Stimulated activated CD8-positive, alpha-beta memory T cell treated with anti-CD3 and anti-CD28 coated beads, Interleukin-12 subunit alpha, Interleukin-12 subunit beta, amount 100 ng/mL, for 24 hours (primary cell): ENCODE measurements at regions not wholly inside any gene's neighbourhood (a gene's known extent, or its start where the extent isn't known, plus 50 kb on each side); places are given as distances from the start of the nearest gene placed in this dataset.
A peak's percentile ranks its signal among the peaks of the same experiment; 100 is the strongest.

ENCODE experiments used
- DNase-seq: peaks from one replicate; pipeline ENCODE4 v3.0.0-alpha.2; 2020; ENCODE audit errors: extremely low read depth

DNA sequence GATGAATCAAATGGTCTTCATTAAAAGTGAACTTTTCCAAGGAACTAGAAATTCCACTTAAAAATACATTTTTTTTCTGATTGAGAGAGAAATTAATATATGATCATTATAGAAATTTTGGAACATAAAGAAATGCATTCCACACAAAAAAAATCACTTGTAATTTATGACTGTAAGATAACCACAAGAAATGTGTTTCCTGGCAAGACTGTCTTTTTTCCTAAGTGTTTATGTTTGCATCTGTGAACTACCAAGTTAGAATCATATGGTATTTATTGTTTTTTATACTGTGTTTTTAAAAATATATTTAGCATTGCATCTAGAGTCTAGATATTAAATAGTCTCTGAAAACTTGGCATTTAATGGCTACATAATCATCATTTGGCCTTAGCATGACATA lies 726.8 kb downstream of the BCL11B start:
- no peak for DNase-seq

DNA sequence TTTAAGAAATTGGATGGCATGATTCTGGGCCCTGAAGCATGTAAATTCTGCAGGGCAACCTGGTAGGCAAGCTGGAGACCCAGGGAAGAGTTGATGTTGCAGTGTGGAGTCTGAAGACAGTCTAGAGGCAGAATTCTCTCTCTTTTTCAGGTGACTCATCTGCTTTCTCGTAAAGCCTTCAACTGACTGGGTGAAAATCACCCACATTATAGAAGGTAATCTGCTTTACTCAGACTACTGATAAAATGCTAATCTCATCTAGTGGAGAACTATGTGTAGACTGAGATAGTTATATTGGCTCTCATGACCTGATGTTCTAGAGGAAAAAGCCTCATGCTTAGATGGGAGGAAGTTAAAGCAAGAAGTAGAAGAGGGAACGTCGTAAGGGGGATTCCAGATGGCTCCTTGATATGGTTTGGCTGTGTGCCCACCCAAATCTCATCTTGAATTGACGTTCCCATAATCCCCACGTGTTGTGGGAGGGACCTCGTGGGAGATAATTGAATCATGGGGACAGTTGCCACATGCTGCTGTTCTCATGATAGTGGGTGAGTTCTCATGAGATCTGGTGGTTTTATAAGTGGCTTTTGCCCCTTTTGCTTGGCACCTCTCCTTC lies 723.8 kb downstream of the BCL11B start:
- peak; percentile 23 for DNase-seq

DNA sequence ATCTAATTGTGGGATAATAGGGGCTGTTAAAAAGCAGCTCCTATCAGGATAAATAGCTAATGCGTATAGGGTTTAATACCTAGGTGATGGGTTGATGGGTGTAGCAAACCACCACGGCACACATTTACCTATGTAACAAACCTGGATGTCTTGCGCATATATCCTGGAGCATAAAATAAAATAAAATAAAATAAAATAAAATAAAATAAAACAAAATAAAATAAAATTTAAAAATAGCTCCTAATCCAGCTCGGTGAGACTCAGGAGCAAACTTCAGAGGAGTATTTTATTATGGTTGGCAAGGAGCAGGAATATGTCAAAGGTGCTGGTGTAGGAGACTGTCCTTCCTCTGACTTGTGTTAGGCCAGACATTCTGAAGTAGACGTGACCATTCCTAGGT lies 721.0 kb downstream of the BCL11B start:
- DNase-seq = no peak

DNA sequence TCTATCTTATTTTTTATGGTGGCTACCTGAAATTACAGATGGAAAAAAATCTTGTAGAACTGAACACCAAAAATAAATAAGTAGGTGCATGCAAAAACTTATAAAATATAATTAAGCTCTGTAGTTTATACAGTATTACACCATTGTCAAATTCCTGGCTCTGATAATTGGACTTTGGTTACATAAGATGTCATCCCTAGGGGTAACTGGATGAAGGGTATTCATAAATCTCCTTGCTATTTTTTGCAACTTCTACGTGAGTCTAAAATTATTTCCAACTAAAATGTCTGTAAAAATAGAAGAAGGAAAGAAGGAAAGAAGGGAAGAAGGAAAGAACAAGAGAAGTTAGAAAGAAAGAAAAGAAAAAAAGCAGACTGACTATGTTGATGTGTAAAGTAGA lies 716.6 kb downstream of the BCL11B start:
- no peak for DNase-seq

DNA sequence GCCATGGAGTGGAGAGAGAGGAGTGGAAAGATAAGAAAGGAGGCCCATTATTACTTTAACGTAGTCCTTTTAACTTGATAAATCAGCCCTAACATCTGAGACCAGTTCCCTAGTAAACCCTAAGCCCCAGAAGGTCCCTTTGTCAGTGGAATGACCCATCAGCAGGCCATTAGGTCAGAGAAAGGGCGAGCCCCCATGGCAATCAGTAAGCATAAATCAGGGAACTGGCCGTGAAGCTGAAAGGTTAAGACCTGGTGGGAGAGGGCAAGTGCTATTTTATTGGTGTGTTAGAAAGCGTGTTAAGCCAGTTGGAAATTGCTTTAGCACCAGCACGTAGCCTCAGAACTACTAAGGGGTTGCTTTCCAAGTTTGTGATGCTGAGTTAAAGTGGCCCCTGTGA lies 708.0 kb downstream of the BCL11B start:
- DNase-seq = no peak

DNA sequence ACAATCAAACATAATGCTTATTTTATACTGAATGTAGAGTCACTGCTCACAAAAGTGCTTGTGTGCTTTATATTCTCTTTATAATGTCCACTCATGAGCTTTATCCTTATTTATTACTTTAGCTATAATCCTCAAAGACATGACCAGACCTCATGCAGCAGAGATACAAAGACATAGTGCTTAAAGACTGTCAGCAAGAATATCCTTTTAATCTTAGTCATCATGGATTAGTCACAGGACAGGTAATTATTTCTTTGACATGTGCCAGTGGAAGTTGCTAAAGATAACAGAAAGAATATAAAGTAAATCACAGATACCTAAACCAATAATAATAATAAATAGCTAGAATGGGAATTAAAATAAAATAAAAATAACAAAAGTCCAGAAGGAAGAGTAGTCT lies 707.5 kb downstream of the BCL11B start:
- DNase-seq = no peak

DNA sequence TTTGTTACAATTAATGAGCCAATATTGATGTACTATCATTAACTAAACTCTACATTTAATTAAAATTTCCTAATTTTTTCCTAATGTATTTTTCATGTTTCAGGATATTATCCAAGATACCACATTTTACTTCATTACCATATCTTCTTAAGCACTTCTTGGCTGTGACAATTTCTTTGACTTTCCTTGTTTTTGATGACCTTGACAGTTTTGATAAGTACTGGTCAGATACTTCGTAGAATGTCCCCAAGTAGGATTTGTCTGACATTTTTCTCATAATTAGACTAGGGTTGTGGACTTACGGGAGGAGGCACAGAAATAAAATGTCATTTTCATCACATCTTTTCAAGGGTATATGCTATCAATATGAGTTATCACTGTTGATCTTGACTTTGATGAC lies 700.9 kb downstream of the BCL11B start:
- DNase-seq = no peak

DNA sequence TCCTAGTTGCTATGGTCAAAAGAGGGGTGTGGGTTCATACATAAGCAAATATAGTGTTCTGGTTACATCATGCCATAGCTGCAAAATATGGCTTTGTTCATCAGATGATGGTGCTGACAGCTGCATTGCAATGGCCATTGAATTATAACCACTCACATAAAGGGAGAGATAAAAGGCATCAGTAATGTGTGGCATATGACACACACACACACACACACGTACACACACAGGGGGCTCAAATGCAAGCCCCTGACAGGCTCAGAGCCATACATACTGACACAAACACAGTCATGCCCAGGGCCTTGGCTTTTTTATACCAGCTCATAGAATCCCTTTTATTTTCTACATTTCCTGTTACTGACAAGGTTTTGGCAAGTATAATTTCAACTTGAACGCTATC lies 698.9 kb downstream of the BCL11B start:
- DNase-seq = no peak

DNA sequence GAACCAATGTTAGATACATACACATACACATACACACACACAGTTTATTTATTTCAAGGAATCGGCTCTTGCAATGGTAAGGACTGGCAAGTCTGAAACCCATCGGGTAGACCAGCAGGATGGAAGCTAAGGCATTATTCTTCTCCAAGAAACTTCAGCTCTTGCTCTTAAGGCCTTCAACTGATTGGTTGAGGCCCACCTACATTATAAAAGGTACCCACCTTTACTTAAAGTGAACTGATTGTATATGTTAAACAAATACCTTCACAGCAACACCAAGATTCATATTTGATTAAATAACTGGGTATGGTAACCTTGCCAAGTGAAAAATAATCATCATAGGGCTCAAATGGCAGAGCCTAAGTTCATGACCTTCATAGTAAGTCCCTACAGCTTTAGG lies 695.5 kb downstream of the BCL11B start:
- DNase-seq = no peak

DNA sequence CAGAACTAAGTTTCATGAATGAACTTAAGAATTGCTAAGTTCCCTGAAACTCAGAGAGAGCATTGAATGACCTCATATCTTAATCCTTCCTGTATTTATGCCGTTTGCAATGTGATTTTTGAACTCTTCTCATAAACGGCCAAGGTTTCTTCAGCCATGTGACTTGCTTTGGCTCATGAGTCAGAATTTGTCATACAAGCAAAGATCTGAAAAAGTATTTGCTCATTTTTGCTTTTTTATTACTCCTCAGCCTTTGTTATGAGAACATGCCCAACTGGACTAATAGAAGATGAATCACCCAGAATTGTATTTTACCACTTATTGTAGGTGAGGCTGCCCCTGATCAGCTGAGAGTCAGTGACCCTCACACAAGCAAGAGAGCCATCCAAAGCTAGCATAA lies 693.8 kb downstream of the BCL11B start:
- DNase-seq = no peak

DNA sequence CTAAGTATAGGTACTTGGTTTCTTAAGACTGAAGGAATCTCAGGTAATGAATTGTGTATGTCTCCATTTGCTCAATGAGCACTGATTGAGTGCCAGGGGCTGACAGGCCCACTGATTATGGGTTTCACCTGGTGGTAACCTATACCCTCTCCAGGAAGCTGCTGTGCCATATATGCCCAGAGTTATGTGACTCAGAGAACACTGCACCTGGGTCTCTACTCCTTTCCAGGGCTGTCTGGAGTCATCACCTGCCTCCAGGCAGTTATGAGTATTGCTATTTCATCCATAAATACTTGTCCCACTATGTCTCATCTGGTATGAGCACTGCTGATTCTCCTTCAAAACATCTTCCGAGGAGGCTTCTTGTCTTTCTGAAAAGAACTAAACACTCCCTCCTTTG lies 692.9 kb downstream of the BCL11B start:
- DNase-seq = no peak

DNA sequence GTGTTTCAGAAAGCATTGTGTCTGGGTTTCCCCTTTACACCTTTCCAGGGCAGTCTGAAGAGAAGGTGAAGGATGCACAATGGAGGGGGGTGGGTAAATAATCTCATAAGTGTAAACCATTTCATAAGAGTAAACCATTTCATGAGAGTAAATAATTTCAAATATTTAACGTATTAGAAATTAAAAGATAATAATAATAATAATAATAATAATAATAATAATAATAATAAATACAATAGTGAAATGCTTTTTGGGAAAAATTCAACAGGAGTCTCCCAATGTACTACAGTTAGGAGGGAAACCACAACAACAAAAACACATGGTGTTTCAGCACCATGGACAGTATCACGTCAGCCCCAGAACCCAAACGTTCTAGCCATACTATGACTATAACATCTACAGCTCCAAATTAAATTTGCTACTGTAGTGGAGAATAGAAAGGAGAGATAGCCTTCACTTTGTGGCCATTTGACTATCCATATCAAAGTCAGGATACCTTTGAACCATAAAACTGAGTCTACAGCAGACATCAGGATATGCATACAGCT lies 691.8 kb downstream of the BCL11B start:
- no peak for DNase-seq

DNA sequence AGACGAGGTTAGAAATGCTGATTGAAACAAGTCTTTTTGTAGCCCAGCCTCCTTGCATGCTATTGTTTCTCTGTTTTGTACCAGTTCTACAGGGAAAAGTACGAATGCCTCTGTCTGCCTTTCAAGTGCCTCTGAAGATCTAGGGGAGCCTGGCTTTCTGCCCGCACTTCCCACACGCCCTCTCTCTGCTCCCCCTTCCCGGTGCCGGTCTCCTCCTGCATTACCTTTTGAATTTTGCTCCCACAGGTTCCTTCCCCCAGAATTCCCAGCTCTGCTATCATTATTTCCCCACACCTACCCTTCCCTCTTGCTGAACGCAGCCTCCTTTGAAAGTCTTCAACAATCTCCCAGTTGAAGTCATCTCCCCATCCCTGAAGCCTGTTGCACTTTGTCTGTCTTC lies 689.7 kb downstream of the BCL11B start:
- no peak for DNase-seq

DNA sequence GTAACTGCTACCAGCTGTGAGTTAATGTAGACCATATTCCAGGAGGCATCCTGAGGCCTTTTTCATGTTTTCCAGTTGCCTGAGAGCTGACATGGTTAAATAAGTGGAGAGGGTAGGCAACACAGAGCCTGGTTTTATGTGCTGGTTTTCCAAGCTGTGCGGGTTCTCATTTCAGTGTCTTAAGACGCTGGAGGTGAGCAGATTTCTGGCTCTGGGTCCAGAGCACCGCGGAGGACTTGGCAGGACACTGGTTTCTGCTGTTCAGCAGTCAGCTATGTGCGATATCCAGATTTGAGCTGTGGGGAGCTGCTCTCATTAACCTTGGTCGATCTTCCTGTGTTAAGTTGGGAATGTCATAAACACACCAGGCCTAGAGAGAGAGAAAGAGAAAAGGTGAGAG lies 680.8 kb downstream of the BCL11B start:
- no peak for DNase-seq

DNA sequence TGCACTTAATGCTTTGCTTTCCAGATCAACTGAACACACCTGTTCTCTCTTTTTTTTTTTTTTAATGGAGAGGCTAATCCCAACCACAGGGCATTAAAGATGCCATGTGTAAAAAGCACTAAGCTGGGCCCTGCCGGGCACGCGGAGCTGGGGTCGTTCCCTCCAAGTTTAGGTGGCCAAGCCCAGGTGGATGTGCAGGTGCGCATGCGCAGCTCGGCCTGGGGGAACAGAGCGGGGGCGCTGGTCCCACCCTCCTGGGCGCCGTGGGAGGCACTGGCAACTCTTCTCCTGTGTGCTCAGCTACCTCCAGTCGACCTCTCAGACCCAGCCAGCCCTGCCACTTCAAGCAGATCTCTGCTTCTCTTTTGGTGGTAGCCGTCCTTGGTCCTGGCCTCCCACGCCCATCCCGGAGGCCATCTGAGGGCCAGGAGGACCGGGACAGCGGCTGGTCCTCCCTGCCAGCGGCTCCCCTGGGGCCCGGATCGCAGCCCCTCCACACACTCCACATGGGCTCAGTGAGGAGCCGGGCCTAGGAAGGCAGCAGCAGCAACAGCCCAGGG lies 679.3 kb downstream of the BCL11B start:
- DNase-seq = no peak

DNA sequence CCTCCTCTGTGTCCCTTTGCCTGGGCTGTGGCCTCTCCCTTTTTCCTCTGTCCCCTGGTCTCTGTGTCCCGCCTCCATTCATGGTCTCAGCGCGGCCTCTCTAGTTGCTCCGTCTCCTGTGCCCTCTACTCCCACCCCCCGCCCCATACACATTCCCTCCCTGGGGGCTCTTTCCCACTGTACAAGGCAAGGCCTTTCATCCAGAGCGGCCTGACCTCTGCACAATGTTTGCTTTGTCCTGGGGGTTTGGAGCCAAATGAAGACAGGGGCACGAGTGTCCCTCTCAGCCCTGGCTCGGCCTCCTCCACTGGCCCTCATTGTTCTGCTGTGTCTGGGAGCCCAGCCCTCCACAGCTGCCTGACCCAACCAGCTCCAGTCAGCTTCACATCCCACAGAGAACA lies 678.6 kb downstream of the BCL11B start:
- no peak for DNase-seq

DNA sequence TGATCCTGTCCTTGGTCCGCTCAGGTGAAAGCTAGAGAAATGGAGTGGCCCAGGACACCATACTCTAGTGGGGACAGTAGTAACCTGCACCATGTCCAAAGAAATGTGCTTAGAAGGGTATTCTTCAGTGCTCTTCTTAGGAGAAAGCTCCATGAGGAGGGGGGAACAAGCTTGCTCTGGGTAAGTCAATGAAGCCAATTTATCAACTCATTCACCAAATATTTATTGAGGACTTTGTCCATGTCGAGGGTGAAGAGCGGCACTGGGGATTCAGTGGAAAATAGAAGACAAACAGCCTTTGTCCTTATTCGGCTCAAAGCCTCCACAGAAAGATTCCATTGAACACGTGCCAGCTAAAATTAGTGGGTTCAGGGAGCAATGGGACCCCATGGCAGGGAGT lies 677.8 kb downstream of the BCL11B start:
- DNase-seq = no peak

DNA sequence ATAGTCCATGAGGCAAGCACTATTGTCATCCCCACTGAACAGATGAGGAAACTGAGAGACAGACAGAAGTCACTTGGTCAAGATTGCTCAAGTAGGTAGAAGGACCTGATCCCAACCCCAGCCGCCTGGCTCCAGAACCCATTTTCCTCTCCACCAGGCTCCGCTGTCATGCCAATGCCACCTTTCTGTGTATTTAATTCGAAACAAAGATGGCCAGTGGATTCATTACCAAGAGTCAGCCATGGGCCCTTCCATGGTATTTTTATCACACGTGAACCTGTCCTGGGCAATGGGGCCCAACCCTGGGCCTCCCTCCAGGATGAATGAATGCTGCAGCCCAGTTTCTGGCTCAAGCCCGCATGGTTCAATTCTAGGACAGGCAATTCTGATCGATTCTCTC lies 673.4 kb downstream of the BCL11B start:
- no peak for DNase-seq

DNA sequence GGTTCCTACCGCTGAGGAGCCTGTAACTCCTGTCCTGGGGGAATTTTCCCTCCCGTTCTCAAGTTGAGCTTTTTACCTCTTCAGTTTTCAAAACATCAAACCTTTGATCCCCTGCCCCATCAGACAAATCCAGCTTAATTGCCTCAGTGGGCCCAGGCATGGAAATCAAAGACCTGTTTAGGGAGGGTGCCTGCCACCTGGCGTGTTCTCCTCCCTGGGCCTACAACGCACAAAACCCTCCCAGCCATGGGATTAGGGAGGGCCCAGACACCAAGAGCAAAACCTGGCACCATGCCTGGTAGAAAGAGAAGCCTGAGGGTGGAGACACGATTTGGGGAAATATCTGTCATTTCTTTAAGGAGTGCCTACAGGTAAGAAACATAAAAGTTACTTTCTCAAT lies 672.9 kb downstream of the BCL11B start:
- DNase-seq = no peak

DNA sequence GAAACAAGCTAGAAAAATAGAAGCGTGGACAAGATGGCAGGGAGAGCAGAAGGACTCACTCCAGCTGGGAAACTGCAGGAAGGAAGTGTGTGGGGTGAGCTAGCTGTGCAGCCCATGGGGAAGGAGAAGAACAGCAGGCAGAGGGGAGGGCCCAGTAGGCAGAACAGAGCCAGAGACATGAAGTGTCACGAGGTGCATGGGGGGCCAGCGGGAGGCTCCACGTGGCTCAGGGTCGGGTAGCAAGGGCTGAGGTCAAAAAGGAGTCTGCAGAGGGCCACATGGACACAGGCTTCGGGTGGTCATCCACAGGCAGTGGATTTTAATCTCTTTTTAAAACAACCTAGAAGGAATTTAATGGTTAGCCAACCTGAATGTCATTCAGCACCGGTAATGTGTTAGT lies 669.0 kb downstream of the BCL11B start:
- no peak for DNase-seq

DNA sequence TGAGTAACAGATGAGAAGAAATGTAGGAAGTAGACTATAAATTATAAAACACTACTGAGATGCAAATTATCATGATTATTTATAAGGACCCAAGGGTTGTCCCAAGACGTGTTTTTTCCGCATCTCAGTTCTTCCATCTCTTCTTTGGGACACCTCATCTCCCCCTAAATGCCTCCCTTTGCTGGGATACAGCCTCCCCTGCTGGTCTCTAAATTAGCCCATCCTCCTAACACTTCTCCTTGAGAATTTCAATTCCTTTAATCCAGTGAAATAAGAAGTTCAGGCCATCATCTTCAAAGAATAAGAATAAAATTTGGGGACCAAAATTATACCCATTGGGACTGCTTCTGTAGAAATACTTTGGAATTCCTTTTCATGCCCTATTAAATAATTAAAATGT lies 667.0 kb downstream of the BCL11B start:
- DNase-seq = no peak

DNA sequence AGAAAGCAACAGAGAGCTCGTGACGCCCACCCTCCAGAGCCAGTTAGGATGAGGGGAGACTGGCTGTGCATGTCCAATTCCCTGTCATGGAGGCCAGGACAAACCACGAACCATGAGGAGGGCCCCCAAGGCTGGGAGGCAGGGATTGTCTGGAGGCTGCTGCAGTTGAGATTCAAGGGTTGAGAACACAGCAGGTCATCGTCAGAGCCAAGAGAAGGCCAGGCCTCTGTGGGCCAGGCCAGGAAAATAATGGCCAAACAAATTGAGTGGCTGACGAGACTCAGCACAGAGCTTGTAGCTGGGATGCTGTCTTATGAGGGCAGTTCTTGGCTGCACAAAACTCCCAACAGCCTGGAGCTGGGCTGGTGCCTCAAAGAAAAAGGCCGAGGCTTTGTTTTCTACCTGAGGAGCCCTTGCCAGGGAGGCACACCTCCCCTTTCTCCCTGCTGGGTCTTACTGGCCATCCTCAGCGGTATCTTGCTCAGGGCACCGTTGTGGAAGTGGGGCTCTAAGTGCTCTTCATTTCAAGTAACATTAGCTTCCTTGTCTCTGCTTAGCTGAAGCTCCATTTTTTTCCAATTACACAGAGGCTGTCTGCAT lies 665.9 kb downstream of the BCL11B start:
- no peak for DNase-seq

DNA sequence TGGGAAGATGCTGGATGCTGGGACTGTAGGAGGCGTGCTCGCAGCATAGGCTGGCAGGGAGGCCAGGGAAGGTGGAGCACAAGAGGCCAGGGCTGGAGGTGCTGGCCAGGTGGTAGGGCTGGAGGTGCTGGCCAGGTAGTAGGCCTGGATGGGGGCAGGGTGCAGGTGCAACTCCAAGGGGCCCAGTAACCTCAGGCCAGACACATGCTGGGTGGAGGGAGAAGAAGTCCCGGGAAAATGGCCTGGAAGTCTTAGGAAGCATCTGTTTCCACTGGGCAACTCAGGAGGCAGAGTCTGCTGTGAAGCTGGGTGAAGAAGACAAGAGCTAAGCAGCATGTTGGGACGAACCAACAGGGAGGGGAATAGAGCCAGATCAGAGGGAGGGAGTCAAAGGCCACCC lies 665.2 kb downstream of the BCL11B start:
- DNase-seq = no peak
